ENCODE measurements at regions not wholly inside any gene's neighbourhood (a gene's known extent, or its start where the extent isn't known, plus 50 kb on each side); places are given as distances from the start of the nearest gene placed in this dataset.

DNA sequence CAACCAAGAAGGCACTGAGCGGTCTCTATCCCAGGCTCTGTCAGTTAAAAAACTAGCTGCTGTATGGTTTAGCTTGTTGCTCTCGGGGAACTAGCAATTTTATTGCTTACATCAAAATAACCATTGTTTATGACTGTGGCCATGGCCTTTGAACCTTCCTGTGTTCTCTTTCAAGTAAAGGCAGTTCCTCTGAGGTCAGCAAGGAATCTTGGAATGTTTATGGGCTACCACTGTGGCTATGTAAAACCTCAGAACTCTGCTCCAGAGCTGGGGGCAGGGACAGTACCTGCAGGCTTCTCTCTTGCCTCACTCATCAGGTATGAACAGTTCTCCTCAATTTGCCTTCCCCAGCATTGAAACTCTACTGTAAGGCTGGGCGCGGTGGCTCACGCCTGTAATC is 416.0 kb upstream of the NETO1 start:
- TF ChIP-seq, protein P1, sequence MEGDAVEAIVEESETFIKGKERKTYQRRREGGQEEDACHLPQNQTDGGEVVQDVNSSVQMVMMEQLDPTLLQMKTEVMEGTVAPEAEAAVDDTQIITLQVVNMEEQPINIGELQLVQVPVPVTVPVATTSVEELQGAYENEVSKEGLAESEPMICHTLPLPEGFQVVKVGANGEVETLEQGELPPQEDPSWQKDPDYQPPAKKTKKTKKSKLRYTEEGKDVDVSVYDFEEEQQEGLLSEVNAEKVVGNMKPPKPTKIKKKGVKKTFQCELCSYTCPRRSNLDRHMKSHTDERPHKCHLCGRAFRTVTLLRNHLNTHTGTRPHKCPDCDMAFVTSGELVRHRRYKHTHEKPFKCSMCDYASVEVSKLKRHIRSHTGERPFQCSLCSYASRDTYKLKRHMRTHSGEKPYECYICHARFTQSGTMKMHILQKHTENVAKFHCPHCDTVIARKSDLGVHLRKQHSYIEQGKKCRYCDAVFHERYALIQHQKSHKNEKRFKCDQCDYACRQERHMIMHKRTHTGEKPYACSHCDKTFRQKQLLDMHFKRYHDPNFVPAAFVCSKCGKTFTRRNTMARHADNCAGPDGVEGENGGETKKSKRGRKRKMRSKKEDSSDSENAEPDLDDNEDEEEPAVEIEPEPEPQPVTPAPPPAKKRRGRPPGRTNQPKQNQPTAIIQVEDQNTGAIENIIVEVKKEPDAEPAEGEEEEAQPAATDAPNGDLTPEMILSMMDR (IDR thresholded peaks at IDR 0.05): no peak
- TF ChIP-seq POLR2A (IDR thresholded peaks at IDR 0.05): no peak
